Superior temporal gyrus (tissue), 1 donor: ENCODE measurements at regions not wholly inside any gene's neighbourhood (a gene's known extent, or its start where the extent isn't known, plus 50 kb on each side); places are given as distances from the start of the nearest gene placed in this dataset.

ENCODE experiments used
- DNase-seq: peaks from one replicate; pipeline ENCODE4 v3.0.0-alpha.2; 2016; ENCODE audit errors: extremely low spot score

DNA sequence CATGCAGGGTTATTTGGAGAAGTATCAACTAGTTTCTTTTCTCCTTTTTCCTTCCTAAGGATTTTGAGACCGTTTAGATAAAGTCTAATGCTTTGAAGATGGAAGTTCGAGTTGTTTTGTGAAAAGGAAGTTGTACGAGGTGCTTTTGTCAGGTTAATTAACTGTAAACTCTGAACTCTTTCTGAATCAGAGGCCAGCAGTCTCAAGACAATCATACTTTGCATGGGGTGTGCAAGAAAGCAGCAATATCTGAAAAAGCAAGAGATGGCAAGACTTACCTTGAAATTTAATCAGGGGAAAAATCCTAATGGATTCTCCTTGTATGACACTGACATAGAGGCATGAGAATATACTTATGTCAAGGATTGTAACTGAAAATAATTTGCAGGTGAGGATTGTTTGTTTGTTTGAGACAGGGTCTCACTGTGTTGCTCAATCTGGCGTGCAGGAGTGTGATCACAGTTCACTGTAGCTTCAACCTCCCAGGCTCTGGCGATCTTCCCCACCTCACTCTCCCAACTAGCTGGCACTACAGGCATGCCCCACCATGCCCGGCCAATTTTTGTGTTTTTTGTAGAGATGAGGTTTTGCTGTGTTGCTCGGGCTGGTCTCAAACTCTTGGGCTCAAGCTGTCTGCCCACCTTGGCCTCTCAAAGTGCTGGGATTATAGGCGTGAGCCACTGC lies 170.2 kb upstream of the HMGA2 start:
- no peak for DNase-seq

DNA sequence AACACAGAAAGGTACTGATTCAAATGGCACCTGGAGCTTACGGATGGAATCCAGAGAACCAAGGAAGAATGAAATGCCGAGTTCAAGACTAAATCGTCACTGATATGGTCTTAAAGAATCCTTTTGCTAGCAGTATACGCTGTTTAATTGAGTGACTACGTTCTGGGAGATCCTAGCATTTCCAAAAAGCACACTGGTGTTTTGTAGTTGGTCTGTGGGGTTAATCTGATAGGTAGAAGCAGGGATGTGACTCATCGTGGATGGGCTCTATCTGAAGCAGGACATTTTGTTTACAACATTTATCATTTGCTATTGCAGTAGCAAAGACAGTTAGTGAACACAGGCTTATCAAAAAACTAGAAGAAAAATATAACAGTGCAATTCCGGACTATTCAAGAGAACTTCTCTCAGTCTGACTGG lies 169.2 kb upstream of the HMGA2 start:
- no peak for DNase-seq

DNA sequence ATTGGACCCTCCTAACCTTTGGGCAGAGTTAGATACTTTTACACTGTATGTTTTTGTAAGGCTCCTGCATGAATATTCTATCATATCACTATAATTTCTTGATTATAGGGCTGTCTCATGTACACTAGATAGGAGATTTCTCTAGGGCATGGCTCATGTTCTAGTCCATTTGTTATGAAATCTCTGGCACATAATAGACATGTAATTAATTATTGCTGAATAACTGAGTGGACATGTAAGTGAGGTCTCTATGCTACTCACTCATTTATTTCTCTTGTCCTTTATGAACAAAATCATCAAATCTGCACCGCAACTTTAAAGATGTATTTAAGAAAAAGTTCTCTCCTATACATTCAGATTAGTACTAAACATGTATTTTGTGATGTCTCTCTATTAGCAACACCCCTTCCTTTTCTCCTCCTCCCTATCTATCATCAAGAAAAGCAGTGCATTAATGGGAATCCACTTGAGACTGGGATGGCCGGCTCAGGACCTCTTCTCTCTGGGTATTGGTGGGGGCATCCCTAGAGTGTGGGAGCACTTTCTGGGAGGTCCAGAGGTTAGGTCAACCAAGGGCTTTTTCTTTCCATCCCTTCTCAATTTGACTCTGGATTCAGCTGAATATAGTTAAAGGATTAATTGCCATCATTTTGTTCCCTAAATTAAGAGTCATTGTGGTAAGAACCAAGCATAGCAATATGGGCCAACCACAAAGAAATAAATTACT lies 168.0 kb upstream of the HMGA2 start:
- DNase-seq: no peak

DNA sequence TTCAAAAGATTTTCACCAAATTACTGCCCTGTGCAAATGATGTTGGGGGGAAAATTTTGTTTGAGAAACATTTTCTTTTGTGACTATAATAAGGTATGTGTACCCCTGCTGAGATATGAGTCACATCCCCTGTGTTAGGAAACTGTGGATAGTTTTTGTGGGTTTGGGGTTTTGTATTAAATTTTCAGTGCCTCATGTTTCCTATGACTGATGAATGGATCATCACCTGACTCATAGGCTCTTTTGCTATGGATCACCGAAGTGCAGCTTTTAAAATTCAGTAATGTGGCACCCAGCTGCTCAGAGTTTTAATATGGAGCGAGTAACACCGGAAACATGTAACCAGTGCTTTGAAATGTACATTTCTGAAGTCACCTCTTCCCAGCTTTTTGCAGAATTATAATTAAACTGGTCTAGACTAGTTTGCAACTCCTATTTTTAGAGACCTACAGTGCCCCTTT lies 167.4 kb upstream of the HMGA2 start:
- no peak for DNase-seq

DNA sequence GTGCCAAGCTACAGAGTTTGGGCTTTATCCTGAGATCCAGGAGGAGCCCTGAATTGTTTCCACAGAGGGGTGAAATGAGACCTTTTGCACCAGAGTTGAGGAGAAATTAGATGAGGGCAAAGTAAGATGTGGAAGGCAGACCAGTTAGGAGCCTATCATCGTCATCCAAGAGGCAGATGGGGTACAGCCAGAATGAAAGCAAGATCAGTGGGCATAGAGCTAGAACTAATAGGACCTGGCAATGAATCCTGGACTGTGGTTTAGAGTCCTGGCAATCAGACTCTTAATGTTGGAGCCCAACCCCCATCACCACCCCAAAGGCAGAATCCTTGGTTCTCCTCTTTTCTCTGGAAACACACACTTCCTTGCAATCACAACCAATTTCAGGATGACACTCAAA lies 166.6 kb upstream of the HMGA2 start:
- no peak for DNase-seq

DNA sequence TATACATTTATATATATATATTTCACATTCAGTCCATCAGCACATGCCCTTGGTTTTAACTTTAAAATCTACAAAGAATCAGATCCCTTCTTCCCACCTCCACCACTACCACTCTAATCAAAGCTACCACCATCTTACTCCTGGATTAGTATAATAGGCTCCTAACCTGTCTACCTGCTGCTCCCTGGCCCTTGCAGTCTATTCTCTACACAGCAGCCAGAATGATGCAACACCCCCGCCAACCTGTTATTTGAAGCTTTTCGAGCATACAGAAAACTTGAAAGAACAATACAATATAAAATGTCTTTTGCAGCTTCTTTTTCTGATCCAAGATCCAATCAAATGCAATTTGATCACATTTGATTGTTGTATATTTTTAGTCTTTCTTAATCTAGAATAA lies 165.9 kb upstream of the HMGA2 start:
- DNase-seq: no peak

DNA sequence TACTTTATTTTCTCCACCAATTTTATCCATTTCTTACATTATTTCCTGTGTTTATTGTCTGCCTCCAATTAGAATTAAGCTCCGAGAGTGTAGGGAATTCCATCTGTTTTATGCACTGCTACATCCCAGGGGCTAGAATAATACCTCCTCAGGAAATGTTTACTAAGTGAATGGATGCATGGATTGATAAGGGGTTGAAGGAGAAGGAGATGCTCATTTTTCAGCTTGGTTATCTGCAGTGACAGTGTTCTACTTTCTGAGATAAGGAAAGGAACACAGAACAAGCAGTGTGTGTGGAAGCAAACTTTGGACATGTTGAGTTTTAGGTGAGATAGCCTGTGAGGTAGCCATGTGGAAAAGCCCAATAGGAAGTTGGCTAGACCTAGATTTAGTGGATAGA lies 164.6 kb upstream of the HMGA2 start:
- no peak for DNase-seq

DNA sequence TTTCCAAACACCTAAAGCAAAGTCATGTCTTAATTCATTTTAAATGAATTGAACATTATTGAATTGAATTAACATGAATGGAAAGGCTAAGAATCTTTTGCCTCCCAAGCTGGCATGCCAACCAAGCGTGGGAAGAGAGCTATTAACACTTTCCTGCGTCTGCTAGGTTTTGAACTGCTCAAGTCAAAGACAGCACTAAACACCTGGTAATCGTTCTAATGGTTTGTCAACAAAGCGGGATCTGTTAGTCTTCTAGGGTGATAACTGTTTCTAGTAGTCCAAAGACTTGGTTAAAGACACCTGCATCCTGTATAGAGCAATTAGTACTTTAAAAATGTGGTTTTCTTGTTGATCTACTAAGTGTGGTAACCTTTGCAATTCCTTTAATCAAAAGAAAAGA lies 164.2 kb upstream of the HMGA2 start:
- no peak for DNase-seq

DNA sequence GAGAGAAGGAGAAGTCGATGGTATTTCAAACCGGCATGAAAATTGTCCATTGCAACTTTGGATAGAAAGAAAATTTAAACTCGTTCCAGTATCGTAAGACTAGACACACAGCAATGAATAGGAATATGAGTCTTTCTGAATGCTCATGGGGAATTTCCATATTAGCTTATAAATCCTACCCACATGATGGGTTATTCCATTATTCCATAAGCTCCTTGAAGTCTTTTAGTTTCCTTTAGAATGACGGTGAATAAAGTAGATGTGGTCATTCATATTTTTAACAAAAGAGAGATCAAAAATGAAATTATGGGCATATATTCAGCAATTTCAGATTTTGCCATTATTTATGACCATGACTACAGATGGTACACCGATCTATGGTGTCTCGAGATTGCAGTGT lies 163.4 kb upstream of the HMGA2 start:
- DNase-seq: no peak

DNA sequence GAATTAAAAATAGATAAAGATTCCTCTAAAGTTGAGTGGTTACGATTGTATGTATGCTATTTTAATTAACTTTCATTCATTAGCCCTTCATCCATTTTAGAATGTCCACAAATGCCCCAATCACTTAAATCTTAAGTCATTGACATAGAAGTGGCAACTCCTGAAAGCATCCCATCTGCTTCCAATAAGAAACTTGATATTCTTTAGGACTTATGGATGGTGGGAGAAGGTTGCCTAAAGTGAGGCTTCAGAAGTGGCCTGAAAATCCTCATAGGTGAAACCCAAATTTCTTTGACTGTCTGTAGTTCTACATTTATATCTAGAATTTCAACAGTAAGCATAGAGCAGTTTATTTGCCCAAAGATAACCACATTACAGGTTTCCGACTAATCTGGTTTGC lies 161.7 kb upstream of the HMGA2 start:
- DNase-seq: no peak

DNA sequence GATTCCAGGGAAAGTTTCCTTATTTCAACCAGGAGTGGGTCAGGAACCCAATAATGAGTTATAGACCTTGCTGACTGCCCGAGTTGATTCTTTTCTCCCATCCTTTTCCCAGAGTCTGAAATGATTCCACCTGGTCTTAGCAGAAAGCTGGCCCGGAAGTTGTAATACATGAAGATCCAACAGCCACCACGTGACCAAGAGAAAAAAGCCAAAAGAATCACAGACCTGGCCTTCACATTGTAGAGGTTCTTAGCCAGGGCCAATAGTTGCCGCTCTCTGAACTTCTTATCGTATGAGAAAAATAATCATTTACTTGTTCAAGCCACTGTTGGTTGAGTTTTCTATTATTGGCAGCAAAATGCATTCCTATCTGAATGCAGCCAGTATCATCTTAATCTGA lies 161.2 kb upstream of the HMGA2 start:
- no peak for DNase-seq

DNA sequence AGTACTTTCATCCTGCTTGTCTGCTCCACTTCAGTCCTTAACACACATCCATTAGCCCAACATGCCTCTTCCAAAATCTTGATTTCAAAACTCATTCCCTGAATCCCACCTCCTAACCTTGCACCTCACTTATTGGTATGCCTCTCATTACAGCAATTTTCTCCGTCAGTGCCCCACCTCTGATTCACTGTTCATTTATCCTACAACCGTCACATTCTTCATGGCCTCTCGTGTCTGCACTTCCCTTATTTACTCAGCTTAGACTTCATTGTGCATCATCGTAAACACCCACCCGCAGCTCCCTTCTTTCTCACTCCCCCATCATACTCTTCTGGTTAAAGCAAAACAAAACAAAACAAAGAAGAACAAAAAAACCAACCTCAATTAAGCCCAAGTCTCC lies 160.6 kb upstream of the HMGA2 start:
- DNase-seq: no peak

DNA sequence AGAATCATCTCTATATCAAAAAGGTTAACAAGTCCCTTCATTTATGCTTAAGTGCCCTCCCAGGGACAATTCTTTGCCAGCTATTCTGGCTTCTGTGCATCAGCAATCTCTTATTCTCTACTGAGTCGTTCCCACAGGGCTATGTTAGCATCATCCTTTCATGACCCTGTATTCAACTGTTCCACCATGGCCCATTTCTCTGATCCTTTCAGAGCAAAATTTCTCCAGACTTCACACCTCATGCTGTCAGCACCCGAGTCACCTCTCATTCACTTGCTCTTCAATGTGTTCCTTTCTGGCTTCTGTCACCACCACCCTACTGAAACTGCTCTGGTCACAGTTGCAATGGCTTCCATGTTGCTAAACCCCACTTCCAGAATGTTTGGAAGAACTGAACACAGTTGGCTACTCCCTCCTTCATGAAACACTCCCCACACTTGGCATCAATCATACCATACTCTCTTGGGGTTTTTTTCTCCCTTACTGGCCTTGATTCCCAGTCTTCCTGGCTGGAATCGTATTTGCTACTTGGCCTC lies 159.5 kb upstream of the HMGA2 start:
- DNase-seq: no peak

DNA sequence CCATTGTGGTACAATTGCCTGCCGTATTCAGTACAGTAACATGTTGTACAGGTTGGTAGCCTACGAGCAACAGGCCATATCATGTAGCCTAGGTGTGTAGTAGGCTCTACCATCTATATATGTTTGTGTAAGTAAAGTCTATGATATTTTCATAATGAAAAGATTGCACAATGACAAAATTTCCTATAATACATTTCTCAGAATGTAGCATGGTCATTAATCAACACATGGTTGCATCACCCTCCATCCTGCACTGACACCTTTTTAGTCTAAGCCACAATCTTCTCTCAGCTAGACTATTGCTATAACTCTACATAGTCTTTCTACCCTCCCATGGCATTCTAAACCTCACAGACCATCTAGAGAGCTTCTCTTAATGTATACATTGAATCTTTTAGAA lies 158.5 kb upstream of the HMGA2 start:
- no peak for DNase-seq

DNA sequence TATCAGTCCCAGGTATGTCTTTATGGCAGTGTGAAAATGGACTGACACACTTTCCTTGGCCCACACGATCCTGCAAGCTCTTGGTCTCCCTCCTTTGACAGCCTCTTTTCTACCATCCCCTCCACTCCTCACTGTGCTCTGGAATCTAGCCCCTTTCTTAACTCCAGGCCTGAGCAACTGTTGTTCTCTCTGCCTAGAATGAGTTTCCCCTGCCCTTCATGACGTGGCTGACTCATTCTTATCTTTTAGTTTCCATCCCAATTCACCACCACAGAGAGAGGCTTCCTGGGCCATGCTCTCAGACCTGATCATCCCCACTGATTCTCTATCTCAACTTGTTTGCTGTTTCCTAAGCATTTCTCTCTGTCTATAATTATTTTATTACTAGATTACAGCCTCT lies 157.4 kb upstream of the HMGA2 start:
- DNase-seq: no peak

DNA sequence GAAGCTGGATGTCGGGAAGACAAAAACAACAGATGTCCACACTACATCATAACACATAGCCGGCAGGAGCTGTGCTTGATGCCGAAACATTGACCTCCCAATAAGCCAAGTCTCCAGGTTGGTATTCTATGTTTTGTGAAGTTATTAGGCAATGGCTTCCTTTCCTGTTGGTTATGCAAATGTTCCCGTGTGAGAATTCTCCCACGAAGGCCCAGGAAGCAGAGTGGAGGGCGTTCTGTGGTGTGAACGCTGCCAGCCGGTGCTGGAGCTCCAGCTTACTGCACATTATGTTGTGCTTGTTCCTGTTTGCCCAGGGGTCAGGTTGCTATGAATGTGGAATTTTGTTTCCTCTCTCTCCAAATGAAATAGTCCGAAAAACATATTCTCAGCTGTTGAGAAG lies 156.4 kb upstream of the HMGA2 start:
- no peak for DNase-seq

DNA sequence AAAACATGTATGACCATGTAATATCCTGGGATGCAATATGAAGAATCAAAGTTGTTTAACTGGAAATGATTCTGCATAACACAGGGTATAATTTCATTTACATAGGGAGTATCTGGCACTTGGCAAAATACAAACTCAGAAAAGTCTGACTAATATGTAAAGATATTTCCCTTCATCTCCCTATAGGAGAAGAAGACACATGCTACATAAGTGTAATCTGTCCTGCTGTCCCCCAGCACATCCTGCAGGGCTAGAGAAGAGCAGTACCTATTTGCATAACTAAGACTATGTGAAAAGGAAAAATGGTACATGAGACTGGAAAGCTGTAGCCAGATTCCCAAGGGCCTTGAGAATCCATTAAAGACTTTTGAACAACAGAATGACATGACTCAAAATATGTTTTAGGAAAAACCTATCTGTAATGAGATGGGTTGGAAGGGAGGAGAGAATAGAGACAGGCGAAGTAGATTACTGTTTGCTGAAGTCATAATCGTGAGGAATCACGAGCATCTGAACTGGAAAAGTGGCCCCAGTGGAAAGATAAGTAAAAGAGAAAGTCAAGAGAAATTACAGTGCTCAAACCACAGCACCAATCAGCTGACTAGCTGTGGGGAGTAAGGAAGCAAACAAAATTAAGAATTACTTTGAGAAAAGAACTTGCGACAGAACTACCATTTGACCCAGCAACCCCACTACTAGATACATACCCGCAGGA lies 155.1 kb upstream of the HMGA2 start:
- DNase-seq: no peak

DNA sequence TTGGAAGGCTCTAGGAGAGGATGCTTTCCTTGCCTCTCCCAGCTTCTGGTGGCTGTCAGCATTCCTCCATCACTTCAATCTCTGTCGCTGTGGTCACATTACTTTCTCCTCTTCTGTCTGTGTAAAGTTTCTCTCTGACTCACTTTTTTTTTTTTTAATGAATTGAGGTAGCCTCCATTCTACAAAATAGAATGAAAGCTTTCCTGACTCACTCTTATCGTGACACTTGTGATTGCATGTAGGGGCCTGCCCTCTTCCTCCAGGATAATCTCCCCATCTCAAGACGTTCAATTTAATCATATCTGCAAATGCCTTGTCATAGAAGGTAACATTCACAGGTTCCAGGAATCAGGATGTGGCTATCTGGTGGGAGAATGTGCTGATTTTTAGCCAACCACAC lies 153.5 kb upstream of the HMGA2 start:
- DNase-seq: no peak

DNA sequence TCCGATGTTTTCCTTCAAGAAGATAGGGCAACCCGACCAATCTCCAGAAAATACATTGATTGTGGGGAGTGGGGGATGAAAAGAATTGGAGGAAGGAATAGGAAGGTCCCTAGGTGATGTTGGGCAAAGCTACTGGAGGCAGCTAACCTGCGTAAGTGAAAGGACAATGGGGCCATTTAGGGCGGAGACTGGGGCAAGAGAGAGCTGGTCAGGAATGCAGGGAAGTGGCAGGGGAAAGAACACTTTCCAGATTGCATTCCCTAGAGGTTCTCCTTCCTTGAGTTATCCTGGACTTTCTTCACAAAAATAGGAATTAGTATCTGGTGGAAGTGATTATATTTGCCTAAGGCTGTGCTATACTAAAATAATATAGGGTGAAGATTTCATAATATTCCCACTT lies 151.8 kb upstream of the HMGA2 start:
- DNase-seq: no peak

DNA sequence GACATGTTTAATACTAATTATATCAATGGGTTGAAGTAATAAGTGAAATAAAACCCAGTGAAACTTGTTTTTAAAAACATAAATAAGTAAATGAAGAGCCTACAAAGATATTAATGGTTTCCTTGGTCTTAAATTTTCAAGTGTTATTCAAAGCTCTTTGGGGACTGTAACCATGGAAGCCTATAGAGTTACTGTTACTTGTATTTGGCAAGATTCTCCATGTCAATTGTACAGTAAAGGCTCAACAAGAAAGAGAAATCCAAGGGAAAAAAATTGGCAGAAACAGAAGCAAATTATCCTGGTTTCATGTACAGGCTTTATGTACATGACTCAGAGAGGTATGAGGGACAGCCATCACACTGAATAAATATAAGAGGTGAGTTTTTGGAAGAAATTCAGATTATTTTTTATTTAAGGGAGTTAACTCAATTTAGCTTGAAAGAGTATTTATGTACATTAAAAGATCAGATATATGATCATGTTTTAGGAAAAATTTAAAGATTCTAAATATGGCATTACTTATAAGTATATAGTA lies 151.1 kb upstream of the HMGA2 start:
- DNase-seq: no peak

DNA sequence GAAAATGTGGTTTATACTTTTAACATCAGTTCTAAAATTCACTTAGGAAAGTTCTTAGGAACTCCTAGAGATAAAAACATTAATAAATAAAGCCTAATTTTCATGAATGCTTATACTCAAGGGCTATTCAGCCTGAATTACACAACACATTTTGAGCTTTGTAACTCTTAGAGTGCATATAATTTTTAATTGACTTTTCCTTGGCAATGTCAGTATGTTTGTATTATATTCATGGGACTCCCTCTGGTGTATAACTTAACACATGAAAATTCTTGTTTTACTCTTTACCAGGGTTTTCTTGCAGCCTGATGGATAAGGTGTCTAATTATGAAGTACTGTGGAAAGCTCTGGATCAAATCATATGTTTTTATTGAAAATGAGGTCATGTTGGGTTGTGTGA lies 150.6 kb upstream of the HMGA2 start:
- DNase-seq: no peak

DNA sequence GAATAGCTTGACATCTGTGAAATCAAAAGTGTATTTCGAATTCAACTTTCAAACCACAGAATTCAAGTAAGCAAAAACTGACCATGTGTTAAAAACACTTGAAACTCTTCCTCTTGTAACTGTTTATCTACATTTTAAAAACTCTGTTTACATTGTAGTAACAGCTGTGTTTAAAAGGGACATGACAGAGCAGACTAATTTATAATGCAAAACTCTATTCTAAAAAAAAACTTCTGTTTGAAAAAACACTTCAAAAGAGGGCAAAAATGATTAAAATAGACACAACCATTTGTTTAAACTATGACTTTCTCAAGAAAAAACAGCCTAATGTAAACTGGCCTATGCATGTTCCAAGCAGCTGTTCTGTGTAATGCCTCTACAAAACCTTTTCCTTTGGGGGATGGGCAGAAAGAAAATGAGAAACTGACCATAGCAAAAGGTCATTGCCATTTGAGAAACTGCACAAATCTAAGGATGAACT lies 149.1 kb upstream of the HMGA2 start:
- no peak for DNase-seq
